GM08714 (cell line): ENCODE measurements at regions not wholly inside any gene's neighbourhood (a gene's known extent, or its start where the extent isn't known, plus 50 kb on each side); places are given as distances from the start of the nearest gene placed in this dataset.
"Not testable (repeated sequence)": the region's sequence is repeated elsewhere in the genome, so short reads cannot be mapped to it uniquely, and the experiment has no call there.

Experiments used
- H3K4me3 ChIP-seq: fragments of 200-500 bp; sonication (Bioruptor generic); 2 replicates; pipeline ENCODE4 v1.5.1; 2014; ENCODE audit warnings: mild to moderate bottlenecking, low read length, inconsistent platforms
- ZNF274 ChIP-seq: IDR thresholded peaks from 2 replicates; pipeline ENCODE4 v1.6.1; 2012; ENCODE audit warnings: mild to moderate bottlenecking, low read depth, low read length

- no peak overlapping the region for H3K4me3 ChIP-seq
- TF ChIP-seq ZNF274: no peak
Observed at GRCh38 chr20:60786686-60787217, 465.3 kb upstream of the CDH4 start.

GRCh38 chr20:60787276-60787675 is 464.8 kb upstream of the CDH4 start:
- no peak overlapping the region for H3K4me3 ChIP-seq
- no peak for TF ChIP-seq ZNF274

DNA sequence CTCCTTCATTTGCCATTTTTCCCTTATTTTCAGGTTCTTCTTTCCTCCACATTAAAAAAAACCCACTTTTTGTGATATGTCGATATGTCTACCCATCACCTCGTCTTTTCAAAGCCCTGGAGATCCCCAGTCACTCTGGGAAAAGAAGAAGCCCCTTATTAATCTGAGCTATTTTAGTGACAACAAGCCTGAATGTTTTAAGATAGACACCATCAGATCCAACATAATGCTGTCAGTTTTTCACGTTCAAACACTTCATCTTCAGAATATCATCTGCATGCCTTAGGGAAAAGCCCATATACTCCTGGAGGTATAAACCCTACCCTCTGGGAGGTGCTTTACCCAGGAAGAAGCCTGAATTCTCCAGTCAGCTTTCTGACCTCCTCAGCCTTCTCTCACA is 464.0 kb upstream of the CDH4 start:
- H3K4me3 ChIP-seq: no peak overlapping the region
- TF ChIP-seq ZNF274: no peak

DNA sequence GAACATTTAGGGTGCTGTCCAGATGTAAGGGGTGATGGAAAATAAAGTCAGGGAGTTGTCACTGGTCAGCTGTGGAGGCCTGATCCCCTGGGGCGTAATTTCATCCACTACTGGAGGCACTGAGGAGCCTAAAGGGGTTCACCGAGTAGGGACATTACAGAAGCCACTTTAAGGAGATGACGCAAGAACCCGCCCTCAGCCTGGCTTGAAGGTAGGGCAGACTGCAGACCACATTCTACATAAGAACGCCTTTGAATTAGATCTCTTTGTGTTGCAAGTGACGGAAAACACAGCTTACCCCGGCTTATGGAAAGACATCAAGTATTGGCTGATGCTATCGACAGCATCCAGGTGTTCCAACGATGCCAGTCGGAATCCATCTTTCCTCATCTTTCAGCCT is 462.7 kb upstream of the CDH4 start:
- no peak for TF ChIP-seq ZNF274
- no peak overlapping the region for H3K4me3 ChIP-seq

DNA sequence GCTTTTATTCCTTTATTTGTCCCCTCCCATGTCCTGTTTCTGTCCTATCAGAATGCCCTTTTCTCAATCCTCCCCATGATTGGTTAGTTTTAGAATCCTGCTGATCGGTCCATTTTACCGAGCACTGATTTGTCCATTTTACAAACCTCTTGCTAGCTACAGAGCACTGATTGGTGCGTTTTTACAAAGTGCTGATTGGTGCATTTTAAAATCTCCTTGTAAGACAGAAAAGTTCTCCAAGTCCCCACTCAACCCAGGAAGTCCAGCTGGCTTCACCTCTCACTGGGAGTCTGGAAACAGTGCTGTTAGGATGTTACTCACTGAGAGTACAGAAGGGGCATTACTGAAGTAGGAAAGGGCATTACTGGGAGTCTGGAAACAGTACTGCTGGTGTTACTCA is 461.7 kb upstream of the CDH4 start:
- not testable (repeated sequence) for H3K4me3 ChIP-seq

DNA sequence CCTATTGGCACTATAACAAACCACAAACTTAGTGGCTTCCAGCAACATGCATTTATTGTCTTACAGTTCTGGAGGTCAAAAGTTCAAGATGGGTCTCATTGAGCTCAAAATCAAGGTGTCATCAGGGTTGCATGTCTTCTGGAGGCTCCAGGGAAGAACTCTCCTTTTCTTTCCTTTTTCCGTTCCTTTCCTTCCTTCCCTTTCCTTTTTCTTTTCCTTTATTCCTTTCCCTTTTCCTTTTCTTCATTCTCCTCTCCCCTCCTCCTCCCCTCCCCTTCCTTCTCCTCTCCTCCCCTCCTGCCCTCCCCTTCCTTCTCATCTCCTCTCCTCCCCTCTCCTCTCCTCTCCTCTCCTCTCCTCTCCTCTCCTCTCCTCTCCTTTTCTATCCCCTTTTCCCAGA is 460.2 kb upstream of the CDH4 start:
- no peak overlapping the region for H3K4me3 ChIP-seq
- no peak for TF ChIP-seq ZNF274

- no peak for TF ChIP-seq ZNF274
- H3K4me3 ChIP-seq: no peak overlapping the region
Observed at GRCh38 chr20:60792941-60793340, 459.1 kb upstream of the CDH4 start.

DNA sequence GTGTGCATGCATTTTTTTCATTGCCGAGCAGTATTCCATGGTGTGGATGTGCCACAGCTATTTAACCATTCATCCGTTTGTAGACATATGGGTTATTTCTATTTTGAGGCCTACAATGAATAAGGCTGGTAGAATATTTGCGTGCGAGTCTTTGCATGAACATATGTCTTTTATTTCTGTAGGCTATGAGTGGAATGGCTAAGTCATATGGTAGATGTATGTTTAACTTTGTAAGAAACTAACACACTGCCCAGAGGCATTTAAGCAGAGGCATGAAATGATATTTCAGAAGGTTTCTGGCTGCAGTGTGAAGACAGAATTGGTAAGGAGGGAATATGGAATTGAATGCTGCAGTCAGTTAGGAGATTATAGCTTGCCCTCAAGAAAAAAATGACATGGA is 457.4 kb upstream of the CDH4 start:
- H3K4me3 ChIP-seq: no peak overlapping the region
- TF ChIP-seq ZNF274: no peak

- no peak for TF ChIP-seq ZNF274
- no peak overlapping the region for H3K4me3 ChIP-seq
Observed at GRCh38 chr20:60795651-60796050, 456.4 kb upstream of the CDH4 start.

DNA sequence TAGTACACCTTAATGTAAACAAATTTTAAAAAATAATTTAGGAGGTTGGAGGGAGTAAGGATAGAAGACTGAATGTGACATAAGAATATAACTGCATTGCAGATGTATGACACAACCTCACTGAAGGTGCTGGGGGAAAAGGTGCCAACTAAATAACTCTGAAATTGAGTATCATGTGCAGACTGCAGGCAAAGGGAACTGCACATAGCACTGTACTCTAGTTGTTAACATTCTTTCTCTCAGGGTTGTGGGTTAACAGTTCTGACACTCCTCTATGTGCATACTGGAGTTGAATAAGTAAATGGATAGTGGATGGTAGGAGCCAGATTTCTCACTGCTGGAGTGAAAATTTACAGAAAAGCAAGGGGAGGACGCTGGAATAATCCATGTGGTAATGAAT is 451.9 kb upstream of the CDH4 start:
- H3K4me3 ChIP-seq: no peak overlapping the region
- TF ChIP-seq ZNF274: no peak

- H3K4me3 ChIP-seq: no peak overlapping the region
- no peak for TF ChIP-seq ZNF274
Observed at GRCh38 chr20:60802676-60803075, 449.4 kb upstream of the CDH4 start.

DNA sequence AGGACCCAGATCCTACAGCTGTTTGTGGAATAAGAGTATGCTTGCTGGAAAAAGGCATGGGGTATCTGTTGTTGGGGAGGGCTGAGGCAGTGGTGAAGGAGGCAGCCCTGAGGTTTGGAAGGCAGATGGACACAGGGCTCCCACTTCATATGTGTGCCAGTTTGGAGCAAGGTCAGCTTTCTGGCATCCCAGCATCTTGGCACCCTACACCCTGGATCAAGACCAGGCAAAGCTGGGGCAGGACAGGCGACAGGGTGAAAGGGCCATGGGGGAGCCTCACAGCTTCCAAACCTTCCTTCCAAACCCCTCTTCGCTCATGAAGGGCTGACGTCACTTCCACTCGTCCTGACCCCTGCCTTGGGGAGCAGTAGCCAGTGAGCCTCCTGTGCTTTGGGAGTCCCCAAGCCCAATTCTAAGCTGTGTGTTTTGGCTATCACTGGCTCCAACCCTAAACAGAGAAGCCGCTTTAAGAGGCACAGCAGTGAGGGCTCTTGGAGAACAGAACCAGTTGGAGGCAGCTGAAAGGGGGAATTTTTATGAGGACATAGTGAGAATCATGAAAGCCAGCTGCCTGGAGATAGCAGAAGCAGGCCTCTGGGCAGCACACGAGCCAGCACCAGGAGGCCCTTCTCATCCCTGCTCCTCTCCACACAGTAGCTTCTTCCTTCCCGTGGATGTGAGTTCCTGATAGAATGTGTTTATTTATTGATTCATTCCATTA is 448.6 kb upstream of the CDH4 start:
- H3K4me3 ChIP-seq: no peak overlapping the region
- TF ChIP-seq ZNF274: no peak

- H3K4me3 ChIP-seq: no peak overlapping the region
- TF ChIP-seq ZNF274: no peak
Observed at GRCh38 chr20:60804240-60804917, 447.7 kb upstream of the CDH4 start.

DNA sequence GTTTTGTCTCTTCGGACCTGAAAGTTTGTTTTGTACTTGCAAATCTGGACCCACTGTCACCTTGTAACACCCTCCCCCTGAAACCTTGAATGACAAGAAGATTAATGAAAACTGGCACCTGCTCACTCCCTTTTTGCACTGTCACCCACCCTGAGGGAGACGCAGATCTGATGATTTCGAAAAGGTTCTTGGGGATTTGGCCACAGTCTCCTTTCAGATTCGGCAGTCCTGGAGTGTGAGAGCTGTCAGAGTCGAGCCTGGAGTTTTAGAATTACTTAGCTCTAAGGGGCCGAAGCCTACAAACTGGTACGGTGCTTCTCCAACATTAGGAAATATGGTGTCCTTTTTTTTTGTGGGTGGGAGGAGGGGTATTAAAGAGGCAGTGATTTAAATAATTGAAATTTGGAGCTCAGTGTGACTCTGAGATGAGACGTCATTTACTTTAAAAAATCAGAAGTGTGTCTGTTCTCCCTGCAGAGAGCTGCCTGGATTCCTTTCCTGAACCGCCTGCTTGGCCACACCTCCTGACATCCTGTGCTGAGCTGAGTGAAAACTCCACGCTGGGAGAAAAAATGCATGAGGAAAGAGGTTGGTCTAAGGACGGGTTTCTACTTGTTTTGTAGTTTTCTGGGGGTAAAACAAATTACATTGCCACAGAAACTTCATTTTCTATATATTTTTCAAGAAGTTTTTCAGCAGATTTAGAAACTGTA is 447.0 kb upstream of the CDH4 start:
- no peak for TF ChIP-seq ZNF274
- no peak overlapping the region for H3K4me3 ChIP-seq

DNA sequence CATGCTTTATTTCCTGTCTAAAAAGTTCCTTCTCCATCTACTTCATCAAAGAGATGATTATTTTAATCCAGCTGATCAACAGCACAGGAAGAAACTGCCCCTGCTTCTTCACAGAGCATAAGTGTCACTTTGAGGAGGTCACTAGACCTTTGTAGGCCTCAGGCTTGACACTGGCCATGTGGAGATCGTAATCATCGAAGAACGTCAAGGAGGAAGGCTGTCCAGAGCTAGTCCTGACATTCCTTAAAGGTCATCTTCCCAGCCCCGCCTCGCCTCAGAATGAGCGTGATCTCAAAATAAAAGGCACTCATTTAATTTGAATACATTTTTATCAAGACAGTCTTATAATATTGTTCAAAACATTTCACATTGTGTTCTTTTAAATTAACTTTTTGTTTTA is 445.7 kb upstream of the CDH4 start:
- no peak for TF ChIP-seq ZNF274
- H3K4me3 ChIP-seq: no peak overlapping the region

DNA sequence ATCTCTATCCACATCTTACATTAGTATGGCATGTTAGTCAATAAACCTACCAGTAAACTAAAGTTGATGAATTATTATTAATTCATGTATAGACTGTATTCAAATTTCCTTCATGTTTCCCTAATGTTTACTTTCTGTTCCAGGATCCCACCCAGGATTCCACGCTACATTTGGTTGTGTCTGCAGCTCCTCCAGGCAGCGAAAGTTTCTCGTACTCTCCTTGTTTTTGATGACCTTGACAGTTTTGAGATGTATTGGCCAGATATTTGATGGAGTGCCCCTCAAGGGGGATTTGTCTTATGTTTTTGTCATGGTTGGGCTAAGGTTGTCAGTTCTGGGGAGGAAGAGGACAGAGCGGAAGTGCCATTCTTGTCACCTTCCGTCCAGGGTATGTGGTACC is 445.2 kb upstream of the CDH4 start:
- TF ChIP-seq ZNF274: no peak
- H3K4me3 ChIP-seq: no peak overlapping the region
